ENCODE measurements at regions not wholly inside any gene's neighbourhood (a gene's known extent, or its start where the extent isn't known, plus 50 kb on each side); places are given as distances from the start of the nearest gene placed in this dataset.
"Not testable (repeated sequence)": the region's sequence is repeated elsewhere in the genome, so short reads cannot be mapped to it uniquely, and the experiment has no call there.

DNA sequence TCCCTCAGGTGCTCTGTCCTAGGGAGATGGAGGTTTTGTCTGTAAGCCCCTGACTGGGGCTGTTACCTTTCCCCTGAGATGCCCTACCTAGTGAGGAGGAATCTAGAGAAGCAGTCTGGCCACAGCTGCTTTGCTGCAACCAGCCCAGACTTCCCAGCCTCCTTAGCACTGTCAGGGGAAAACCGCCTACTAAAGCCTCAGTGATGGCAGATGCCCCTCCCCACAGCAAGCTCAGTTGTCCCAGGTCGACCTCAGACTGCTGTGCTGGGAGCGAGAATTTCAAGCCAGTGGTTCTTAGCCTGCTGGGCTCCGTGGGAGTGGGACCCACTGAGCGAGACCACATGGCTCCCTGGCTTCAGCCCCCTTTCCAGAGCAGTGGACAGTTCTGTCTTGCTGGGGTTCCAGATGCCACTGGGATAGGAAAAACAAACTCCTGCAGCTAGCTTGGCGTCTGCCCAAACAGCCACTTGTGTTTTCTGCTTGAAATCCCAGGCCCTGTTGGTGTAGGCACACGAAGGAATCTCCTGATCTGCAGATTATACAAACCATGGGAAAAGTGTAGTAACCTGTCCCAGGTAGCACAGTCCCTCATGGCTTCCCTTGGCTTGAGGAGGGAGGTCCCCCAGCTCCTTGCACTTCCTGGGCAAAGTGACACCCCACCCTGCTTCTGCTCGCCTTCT, 146.4 kb upstream of the PROKR2 start:
- ChIA-PET POLR2A (ENCODE audit: low non-redundant PET) (no interaction called here), CTCF (no interaction called here)
- TF ChIP-seq, protein P1, sequence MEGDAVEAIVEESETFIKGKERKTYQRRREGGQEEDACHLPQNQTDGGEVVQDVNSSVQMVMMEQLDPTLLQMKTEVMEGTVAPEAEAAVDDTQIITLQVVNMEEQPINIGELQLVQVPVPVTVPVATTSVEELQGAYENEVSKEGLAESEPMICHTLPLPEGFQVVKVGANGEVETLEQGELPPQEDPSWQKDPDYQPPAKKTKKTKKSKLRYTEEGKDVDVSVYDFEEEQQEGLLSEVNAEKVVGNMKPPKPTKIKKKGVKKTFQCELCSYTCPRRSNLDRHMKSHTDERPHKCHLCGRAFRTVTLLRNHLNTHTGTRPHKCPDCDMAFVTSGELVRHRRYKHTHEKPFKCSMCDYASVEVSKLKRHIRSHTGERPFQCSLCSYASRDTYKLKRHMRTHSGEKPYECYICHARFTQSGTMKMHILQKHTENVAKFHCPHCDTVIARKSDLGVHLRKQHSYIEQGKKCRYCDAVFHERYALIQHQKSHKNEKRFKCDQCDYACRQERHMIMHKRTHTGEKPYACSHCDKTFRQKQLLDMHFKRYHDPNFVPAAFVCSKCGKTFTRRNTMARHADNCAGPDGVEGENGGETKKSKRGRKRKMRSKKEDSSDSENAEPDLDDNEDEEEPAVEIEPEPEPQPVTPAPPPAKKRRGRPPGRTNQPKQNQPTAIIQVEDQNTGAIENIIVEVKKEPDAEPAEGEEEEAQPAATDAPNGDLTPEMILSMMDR (conservative IDR thresholded peaks at IDR 0.05; ENCODE audit: low read depth), result no peak
- H3K27ac ChIP-seq, result no peak overlapping the region
- DNase-seq (ENCODE audit: low spot score), result no peak

DNA sequence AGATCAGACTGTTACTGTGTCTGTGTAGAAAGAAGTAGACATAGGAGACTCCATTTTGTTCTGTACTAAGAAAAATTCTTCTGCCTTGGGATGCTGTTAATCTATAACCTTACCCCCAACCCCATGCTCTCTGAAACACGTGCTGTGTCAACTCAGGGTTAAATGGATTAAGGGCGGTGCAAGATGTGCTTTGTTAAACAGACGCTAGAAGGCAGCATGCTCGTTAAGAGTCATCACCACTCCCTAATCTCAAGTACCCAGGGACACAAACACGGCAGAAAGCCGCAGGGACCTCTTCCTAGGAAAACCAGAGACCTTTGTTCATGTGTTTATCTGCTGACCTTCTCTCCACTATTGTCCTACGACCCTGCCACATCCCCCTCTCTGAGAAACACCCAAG, 137.0 kb upstream of the PROKR2 start:
- POLR2A ChIA-PET (ENCODE audit: low non-redundant PET); DNase-seq (ENCODE audit: low spot score); H3K27ac ChIP-seq; CTCF ChIA-PET: not testable (repeated sequence)

DNA sequence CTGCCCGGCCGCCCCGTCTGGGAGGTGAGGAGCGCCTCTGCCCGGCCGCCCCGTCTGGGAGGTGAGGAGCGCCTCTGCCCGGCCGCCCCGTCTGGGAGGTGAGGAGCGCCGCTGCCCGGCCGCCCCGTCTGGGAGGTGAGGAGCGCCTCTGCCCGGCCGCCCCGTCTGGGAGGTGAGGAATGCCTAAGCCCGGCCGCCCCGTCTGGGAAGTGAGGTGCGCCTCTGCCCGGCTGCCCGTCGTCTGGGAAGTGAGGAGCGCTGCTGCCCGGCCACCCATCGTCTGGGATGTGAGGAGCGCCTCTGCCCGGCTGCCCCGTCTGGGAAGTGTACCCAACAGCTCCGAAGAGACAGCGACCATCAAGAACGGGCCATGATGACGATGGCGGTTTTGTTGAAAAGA, 136.6 kb upstream of the PROKR2 start:
- POLR2A ChIA-PET (ENCODE audit: low non-redundant PET); CTCF ChIA-PET; H3K27ac ChIP-seq; DNase-seq (ENCODE audit: low spot score): not testable (repeated sequence)

DNA sequence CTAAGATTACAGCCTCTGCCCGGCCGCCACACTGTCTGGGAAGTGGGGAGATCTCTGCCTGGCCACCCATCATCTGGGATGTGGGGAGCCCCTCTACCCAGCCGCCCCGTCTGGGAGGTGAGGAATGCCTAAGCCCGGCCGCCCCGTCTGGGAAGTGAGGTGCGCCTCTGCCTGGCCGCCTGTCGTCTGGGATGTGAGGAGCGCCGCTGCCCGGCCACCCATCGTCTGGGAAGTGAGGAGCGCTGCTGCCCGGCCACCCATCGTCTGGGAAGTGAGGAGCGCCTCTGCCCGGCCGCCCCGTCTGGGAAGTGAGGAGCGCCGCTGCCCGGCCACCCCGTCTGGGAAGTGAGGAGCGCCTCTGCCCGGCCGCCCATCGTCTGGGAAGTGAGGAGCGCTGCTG, 135.9 kb upstream of the PROKR2 start:
- POLR2A ChIA-PET (ENCODE audit: low non-redundant PET); CTCF ChIA-PET; DNase-seq (ENCODE audit: low spot score); H3K27ac ChIP-seq: not testable (repeated sequence)

DNA sequence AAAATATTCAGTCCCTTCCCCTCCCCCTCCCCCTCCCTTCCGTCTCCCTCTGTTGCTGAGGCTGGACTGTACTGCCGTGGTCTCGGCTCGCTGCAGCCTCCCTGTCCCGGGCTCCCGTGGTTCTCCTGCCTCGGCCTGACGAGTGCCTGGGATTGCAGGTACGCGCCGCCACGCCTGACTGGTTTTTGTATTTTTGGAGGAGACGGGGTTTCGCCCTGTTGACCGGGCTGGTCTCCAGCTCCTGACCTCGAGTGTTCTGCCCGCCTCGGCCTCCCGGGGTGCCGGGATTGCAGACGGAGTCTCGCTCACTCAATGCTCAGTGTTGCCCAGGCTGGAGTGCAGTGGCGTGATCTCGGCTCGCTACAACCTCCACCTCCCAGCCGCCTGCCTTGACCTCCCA, 135.5 kb upstream of the PROKR2 start:
- H3K27ac ChIP-seq; CTCF ChIA-PET; POLR2A ChIA-PET (ENCODE audit: low non-redundant PET); DNase-seq (ENCODE audit: low spot score): not testable (repeated sequence)

DNA sequence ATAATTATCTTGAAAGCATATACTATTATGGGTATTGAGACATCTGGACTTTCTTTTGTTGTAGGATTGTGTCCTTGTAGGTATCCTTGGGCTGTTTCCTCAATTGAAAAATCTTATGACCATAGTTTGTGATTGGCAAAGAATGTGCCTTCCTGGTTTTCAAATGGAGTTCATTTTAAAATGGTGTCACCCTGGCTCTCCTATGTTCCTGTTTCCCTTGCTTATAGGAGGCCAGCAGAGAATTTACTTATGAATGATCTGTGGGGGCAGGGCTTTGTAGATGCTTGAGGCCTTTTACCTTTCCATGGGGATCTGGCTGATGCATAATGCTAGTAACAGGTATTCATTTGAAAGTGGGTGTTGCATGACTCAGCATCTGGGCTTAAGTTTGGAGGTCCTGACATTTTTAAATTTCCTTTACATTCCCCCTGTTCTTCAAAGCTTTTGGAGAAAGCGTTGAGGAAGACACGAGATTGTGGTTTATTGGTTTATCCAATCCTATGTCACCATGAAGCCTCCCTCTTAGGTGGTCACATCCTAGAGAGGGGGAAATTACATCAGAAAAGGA, 135.0 kb upstream of the PROKR2 start:
- DNase-seq (ENCODE audit: low spot score), result no peak
- no peak overlapping the region for H3K27ac ChIP-seq
- CTCF ChIA-PET, result no interaction called here
- TF ChIP-seq, protein P1 (conservative IDR thresholded peaks at IDR 0.05; ENCODE audit: low read depth), result no peak
- POLR2A ChIA-PET (ENCODE audit: low non-redundant PET), result no interaction called here

DNA sequence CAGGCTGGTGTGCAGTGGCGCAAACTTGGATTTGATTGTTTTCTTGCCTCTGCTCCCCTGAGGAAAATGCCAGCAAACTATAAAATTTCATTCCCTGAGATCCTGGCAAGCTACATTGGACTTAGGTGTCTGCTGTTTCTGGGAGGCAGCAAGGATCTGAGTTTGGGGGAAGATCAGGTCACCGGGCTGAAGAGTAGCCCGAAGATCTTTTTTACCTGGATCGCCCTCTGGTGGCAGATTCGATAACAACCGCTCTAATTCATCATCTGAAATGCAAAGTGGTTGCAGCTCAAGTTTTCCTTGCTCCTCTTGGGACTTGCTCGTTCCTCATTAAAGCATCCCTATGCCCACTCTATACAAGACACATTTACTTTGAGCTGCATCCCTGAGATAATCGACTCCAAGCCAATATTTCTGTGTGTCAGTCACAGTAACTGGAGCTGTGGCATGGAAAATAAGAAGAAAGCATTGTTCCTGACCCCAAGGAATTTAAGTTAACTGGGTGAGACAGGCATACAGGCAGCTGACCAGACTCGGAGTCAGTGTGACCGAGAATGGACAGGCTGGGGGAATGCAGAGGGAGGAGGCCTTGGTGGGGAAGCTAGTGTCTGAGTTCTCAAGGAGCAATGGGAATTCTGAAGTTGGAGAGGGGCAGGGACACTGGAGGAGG, 131.8 kb upstream of the PROKR2 start:
- TF ChIP-seq, protein P1 (conservative IDR thresholded peaks at IDR 0.05; ENCODE audit: low read depth), result peak; percentile 88
- POLR2A ChIA-PET (ENCODE audit: low non-redundant PET), result interaction anchor here (0.6 kb wide), 1 partner anchor 243 kb away, joined by 4 read pairs; no protein-coding TSS in a partner anchor
- DNase-seq (ENCODE audit: low spot score), result peak; percentile 68
- CTCF ChIA-PET, result interaction anchor here (0.6 to 3.5 kb wide), 9 partner anchors 18 to 569 kb away, joined by 3 to 37 read pairs (median 4); no protein-coding TSS in a partner anchor
- no peak overlapping the region for H3K27ac ChIP-seq

DNA sequence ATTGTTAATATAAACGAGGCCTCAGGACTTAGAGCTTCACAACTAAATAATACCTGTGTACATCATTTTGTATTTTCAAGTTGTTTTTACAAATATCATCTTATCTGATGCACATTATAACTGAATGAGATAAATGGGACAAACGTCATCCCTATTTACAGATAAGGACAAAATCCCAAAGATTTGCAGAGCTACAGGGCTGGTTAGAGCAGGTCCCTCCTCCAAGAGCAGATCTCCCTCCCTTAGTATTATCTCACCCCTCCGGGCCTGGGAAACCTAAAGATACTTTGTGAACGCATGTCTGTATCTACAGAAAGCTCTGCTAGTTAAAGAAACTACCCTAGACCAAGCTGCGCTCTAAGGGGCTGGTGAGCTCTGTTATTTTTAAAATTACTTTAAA, 130.4 kb upstream of the PROKR2 start:
- CTCF ChIA-PET, result interaction anchor here (0.7 to 3.5 kb wide), 4 partner anchors 15 to 242 kb away, joined by 3 to 37 read pairs (median 4); no protein-coding TSS in a partner anchor
- TF ChIP-seq, protein P1 (conservative IDR thresholded peaks at IDR 0.05; ENCODE audit: low read depth), result no peak
- no peak overlapping the region for H3K27ac ChIP-seq
- POLR2A ChIA-PET (ENCODE audit: low non-redundant PET), result no interaction called here
- no peak for DNase-seq (ENCODE audit: low spot score)

Data from RWPE1 (cell line).